ENCODE measurements at regions not wholly inside any gene's neighbourhood (a gene's known extent, or its start where the extent isn't known, plus 50 kb on each side); places are given as distances from the start of the nearest gene placed in this dataset.

DNA sequence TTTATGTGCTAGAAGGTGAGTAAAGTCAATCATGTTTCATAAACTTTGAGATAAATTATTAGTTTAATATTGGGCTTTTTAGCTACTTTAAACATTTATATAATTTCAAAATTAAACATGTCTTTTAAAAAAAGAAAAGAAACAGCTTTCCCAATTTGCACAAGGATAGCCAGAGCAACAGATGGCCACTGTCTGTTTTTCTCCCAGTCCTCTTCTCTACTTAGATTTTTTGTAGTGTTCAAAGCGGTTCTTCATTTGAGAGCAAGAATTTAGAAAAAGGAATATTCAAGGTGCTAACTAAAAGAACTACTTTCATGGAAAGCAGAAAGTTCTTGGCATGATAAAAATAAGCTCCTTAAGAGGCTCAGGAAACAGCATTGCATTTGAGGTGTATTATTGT, 128.3 kb upstream of the MIR17HG start:
- no peak for TF ChIP-seq GATA2 (IDR thresholded peaks at IDR 0.05; ENCODE audit: low read depth, low read length)
- no peak for TF ChIP-seq GATA3 (IDR thresholded peaks at IDR 0.05; ENCODE audit: low read depth, low read length)

GRCh38 chr13:91220872-91221271, 126.6 kb upstream of the MIR17HG start:
- TF ChIP-seq GATA2 (IDR thresholded peaks at IDR 0.05; ENCODE audit: low read depth, low read length): no peak
- no peak for TF ChIP-seq GATA3 (IDR thresholded peaks at IDR 0.05; ENCODE audit: low read depth, low read length)

DNA sequence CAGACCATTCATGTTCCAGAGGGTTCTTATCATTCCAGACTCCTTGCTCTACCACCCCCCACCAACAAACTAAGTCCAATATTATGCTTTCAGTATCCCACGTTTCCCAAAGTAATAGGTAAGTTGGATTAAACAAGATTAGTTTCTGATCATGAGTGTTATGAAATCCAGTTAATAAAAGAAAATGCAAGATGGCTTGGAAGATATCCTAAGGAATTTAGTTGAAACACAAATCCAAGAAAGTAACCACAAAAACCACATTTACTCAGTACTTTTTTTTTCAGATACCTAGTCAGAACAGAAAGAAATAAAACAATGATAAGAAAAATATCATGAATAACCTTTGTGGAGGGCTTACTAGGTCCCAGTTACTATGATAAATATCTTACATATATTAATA, 119.4 kb upstream of the MIR17HG start:
- TF ChIP-seq GATA2 (IDR thresholded peaks at IDR 0.05; ENCODE audit: low read depth, low read length) (no peak), GATA3 (IDR thresholded peaks at IDR 0.05; ENCODE audit: low read depth, low read length) (no peak)

DNA sequence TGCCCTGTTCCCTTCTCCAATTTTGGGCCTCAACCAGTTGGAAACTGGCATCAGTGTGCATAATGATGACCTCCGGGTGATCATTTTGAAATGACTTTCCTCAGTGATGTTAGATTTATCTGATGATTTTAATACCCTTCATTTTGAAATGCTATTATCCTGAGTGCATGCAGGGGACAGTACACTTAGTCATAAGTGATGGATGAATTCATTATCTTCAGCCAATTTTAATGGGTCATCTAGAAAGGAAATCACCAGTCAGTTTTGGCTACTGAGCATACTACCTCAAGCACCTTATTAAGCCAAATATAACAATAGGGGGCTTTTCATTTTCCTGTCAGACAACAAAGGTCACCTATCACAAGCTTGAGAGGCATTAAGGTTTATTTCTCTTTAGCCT, 118.5 kb upstream of the MIR17HG start:
- no peak for TF ChIP-seq GATA2 (IDR thresholded peaks at IDR 0.05; ENCODE audit: low read depth, low read length)
- TF ChIP-seq GATA3 (IDR thresholded peaks at IDR 0.05; ENCODE audit: low read depth, low read length): no peak

DNA sequence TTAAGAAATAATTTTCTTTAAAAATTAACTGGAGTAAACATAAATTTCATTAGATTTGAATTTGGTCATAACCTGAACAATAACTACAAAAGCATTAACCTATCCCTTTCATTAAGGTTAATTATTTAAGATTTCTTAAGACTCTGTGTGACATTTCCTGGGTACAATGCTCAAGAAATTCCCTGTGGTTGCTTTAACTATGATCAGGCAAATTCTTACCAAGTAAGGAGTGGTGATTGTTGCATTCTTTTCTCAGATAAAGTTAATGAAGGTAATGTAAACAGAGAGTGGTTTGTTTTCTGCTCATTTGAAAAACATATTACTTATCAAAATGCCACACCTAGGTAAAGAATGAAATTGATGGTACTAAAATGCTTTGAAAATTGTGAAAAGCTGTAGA, 114.8 kb upstream of the MIR17HG start:
- no peak for TF ChIP-seq GATA2 (IDR thresholded peaks at IDR 0.05; ENCODE audit: low read depth, low read length)
- no peak for TF ChIP-seq GATA3 (IDR thresholded peaks at IDR 0.05; ENCODE audit: low read depth, low read length)

- TF ChIP-seq GATA3 (IDR thresholded peaks at IDR 0.05; ENCODE audit: low read depth, low read length): no peak
- TF ChIP-seq GATA2 (IDR thresholded peaks at IDR 0.05; ENCODE audit: low read depth, low read length): no peak
Measured at GRCh38 chr13:91233291-91233690, 114.2 kb upstream of the MIR17HG start.

GRCh38 chr13:91236182-91236581, 111.3 kb upstream of the MIR17HG start:
- no peak for TF ChIP-seq GATA3 (IDR thresholded peaks at IDR 0.05; ENCODE audit: low read depth, low read length)
- TF ChIP-seq GATA2 (IDR thresholded peaks at IDR 0.05; ENCODE audit: low read depth, low read length): no peak

GRCh38 chr13:91236921-91237320, 110.6 kb upstream of the MIR17HG start:
- TF ChIP-seq GATA2 (IDR thresholded peaks at IDR 0.05; ENCODE audit: low read depth, low read length) (no peak), GATA3 (IDR thresholded peaks at IDR 0.05; ENCODE audit: low read depth, low read length) (no peak)

DNA sequence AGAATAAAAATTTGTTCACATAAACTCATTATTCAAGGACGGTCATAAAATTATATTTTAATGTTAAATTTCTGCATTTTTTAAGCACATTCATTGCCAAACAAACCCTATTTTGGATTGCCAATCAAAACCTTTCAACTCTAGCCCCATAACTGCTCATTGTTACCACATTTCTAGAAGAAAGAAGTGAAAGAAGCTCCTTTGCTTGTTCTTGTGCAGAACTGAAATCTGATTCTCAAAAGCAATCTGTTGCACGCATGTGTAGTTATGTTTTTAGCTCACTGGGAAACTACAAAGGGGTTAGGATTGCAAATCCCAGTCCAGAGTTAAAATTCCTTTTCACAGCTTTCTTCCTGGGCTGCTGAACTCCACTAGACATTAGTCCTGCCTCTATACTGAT, 109.5 kb upstream of the MIR17HG start:
- TF ChIP-seq GATA2 (IDR thresholded peaks at IDR 0.05; ENCODE audit: low read depth, low read length) (no peak), GATA3 (IDR thresholded peaks at IDR 0.05; ENCODE audit: low read depth, low read length) (no peak)

DNA sequence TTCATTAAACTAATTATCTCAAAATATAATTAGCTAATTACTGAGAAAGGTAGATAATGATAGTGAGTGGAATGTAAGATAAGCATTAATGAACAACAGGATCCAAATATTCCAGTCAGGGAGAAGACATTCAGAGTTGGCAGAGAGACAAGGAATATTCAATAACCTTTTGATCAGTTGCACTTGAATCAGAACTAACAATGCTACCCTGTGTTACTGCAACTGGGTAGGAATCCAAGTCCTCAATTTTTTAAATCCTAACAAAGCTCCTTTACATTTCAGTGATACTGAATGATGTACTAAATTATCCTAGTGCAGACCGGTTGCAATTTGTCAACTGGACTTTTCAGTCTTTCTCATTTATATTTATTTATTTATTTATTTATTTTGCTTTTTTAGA, 107.1 kb upstream of the MIR17HG start:
- TF ChIP-seq GATA3 (IDR thresholded peaks at IDR 0.05; ENCODE audit: low read depth, low read length): no peak
- no peak for TF ChIP-seq GATA2 (IDR thresholded peaks at IDR 0.05; ENCODE audit: low read depth, low read length)

- no peak for TF ChIP-seq GATA3 (IDR thresholded peaks at IDR 0.05; ENCODE audit: low read depth, low read length)
Measured at GRCh38 chr13:91241221-91241933, 106.1 kb upstream of the MIR17HG start.

GRCh38 chr13:91242652-91243051, 104.8 kb upstream of the MIR17HG start:
- TF ChIP-seq GATA3 (IDR thresholded peaks at IDR 0.05; ENCODE audit: low read depth, low read length) (no peak), GATA2 (IDR thresholded peaks at IDR 0.05; ENCODE audit: low read depth, low read length) (no peak)

DNA sequence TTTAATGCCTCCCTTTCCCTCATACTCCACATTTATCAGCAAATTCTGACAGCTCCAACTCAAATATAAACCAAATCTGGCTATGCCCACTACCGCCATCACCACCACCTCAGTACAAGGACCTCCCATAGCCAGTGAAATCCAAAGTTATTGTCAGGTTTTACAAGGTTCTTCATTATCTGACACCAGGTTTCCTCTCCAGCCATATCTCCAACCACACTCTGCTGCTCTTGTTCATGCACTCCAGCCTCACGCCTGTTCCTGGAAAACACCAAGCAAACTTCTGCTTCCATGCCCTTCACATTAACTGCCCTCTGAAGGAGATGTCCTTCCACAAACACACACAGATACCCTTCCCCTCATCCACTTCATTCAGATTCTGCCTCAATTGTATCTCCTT, 102.2 kb upstream of the MIR17HG start:
- TF ChIP-seq GATA2 (IDR thresholded peaks at IDR 0.05; ENCODE audit: low read depth, low read length) (no peak), GATA3 (IDR thresholded peaks at IDR 0.05; ENCODE audit: low read depth, low read length) (no peak)

GRCh38 chr13:91247768-91248167, 99.7 kb upstream of the MIR17HG start:
- no peak for TF ChIP-seq GATA2 (IDR thresholded peaks at IDR 0.05; ENCODE audit: low read depth, low read length)
- TF ChIP-seq GATA3 (IDR thresholded peaks at IDR 0.05; ENCODE audit: low read depth, low read length): no peak

DNA sequence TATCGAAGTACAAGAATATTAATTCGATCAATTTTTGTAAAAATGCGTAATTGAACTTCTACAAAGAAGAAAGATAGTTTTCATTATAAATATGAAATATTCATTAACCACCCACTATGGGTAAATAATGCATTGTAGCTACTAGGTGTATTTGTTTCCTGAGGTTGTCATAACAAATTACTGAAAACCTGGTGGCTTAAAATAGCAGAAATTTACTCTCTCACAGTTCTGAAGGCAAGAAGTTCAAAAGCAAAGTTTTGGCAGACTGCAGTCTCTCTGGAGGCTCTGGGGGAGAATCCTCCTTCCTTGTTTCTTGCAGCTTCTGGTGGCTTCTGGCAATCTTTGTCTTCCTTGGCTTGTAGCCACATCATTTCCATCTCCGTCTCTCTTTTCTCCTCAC, 99.2 kb upstream of the MIR17HG start:
- TF ChIP-seq GATA3 (IDR thresholded peaks at IDR 0.05; ENCODE audit: low read depth, low read length): no peak
- no peak for TF ChIP-seq GATA2 (IDR thresholded peaks at IDR 0.05; ENCODE audit: low read depth, low read length)

- TF ChIP-seq GATA2 (IDR thresholded peaks at IDR 0.05; ENCODE audit: low read depth, low read length) (no peak), GATA3 (IDR thresholded peaks at IDR 0.05; ENCODE audit: low read depth, low read length) (no peak)
Measured at GRCh38 chr13:91249370-91249769, 98.1 kb upstream of the MIR17HG start.

All from SH-SY5Y (cell line).